B cell (primary cell): ENCODE measurements at regions not wholly inside any gene's neighbourhood (a gene's known extent, or its start where the extent isn't known, plus 50 kb on each side); places are given as distances from the start of the nearest gene placed in this dataset.

Source experiments
- ATAC-seq: fragments of 200-7000 bp; cut with Tn5 transposase; one replicate; pipeline ENCODE4 v1.10.0; 2021; ENCODE audit warnings: low read depth, mild to moderate bottlenecking, moderate number of reproducible peaks, moderate library complexity
- CTCF ChIA-PET: fragments of 350-600 bp; sonication (Branson Sonifier 250); formaldehyde crosslinking; loops from one replicate; lab custom pipeline; 2021; ENCODE audit warnings: antibody characterized with exemption, inconsistent platforms; lab: Charles Lee
- POLR2A ChIA-PET: fragments of 350-600 bp; sonication (Branson Sonifier 250); formaldehyde crosslinking; loops from one replicate; lab custom pipeline; 2021; ENCODE audit warnings: antibody characterized with exemption; lab: Charles Lee
- DNase-seq: peaks from one replicate; pipeline ENCODE4 v3.0.0; 2013
- H2AFZ ChIP-seq: 2 replicates; pipeline ENCODE4 v1.6.1; 2012; ENCODE audit warnings: mild to moderate bottlenecking, low read depth, low read length; ENCODE audit not compliant: insufficient read depth, poor library complexity, severe bottlenecking
- H3K27ac ChIP-seq, 2 donors: 1 replicate in 1 of 2; 2 replicates in 1 of 2; pipeline ENCODE4 v1.5.1; 2012 to 2013; ENCODE audit warnings: low read length in 2 of 2, mild to moderate bottlenecking in 2 of 2, moderate library complexity in 1 of 2
- H3K27me3 ChIP-seq, 4 experiments: fragments of 200-600 bp in 1 of 4; sonication (generic) in 1 of 4; replicated peaks in 1 of 4; 1 replicate in 2 of 4; 2 replicates in 2 of 4; pipeline versions ENCODE4 v1.6.1 to v1.7.0; 2013 to 2016; ENCODE audit warnings: low read length in 3 of 4, mild to moderate bottlenecking in 2 of 4, mixed read lengths in 1 of 4, moderate library complexity in 1 of 4; ENCODE audit not compliant: insufficient read depth in 4 of 4, control insufficient read depth in 3 of 4; ENCODE audit errors: control extremely low read depth in 1 of 4
- H3K36me3 ChIP-seq, 2 experiments: replicated peaks in 1 of 2; 1 replicate in 1 of 2; 2 replicates in 1 of 2; pipeline versions ENCODE4 v1.6.1 to v1.7.1; 2013; ENCODE audit warnings: low read length in 1 of 2; ENCODE audit not compliant: insufficient read depth in 2 of 2, control insufficient read depth in 1 of 2; ENCODE audit errors: control extremely low read depth in 1 of 2, extremely low read depth in 1 of 2
- H3K4me1 ChIP-seq, 2 donors: fragments of 200-600 bp in 1 of 2; sonication (generic) in 1 of 2; 1 replicate in 1 of 2; 2 replicates in 1 of 2; pipeline versions ENCODE4 v1.5.1 to v1.6.1; 2013 to 2017; ENCODE audit warnings: low read length in 2 of 2; ENCODE audit not compliant: control insufficient read depth in 2 of 2, insufficient read depth in 2 of 2
- H3K4me2 ChIP-seq: replicated peaks from 2 replicates; pipeline ENCODE3; 2012; ENCODE audit warnings: mild to moderate bottlenecking, low read depth, low read length; ENCODE audit not compliant: poor library complexity, severe bottlenecking
- H3K4me3 ChIP-seq, 5 experiments: fragments of 200-600 bp in 1 of 5; sonication (generic) in 1 of 5; 1 replicate in 3 of 5; 2 replicates in 2 of 5; pipeline versions ENCODE4 v1.5.1 to v1.7.0; 2011 to 2016; ENCODE audit warnings: low read length in 4 of 5, mild to moderate bottlenecking in 4 of 5, low read depth in 2 of 5, control low read depth in 1 of 5, moderate library complexity in 1 of 5; ENCODE audit not compliant: insufficient read depth in 1 of 5; ENCODE audit errors: control extremely low read depth in 1 of 5, extremely low read depth in 1 of 5
- H3K79me2 ChIP-seq: fragments of 200-600 bp; sonication (generic); one replicate; pipeline ENCODE4 v1.6.0; 2016; ENCODE audit warnings: low read length; ENCODE audit not compliant: control insufficient read depth, insufficient read depth
- H3K9ac ChIP-seq: fragments of 200-600 bp; sonication (generic); 2 replicates; pipeline ENCODE4 v1.6.1; 2017; ENCODE audit warnings: mild to moderate bottlenecking, low read length, moderate library complexity
- H3K9me3 ChIP-seq, 3 donors: one replicate each; pipeline versions ENCODE4 v1.6.1 to v1.7.1; 2013; ENCODE audit warnings: low read length in 2 of 3; ENCODE audit not compliant: control insufficient read depth in 2 of 3, insufficient read depth in 1 of 3; ENCODE audit errors: control extremely low read depth in 1 of 3
- H4K20me1 ChIP-seq: 2 replicates; pipeline ENCODE4 v1.6.0; 2012; ENCODE audit warnings: mild to moderate bottlenecking, low read length; ENCODE audit not compliant: insufficient read depth, control insufficient read depth, poor library complexity, severe bottlenecking
- H3K27ac Mint-ChIP-seq: one replicate; pipeline ENCODE4 v1.8.0; 2021; ENCODE audit warnings: mixed read lengths
- H3K27me3 Mint-ChIP-seq: one replicate; pipeline ENCODE4 v1.8.0; 2021; ENCODE audit warnings: mixed read lengths
- H3K4me1 Mint-ChIP-seq: one replicate; pipeline ENCODE4 v1.8.0; 2021; ENCODE audit warnings: mixed read lengths
- H3K4me3 Mint-ChIP-seq: one replicate; pipeline ENCODE4 v1.8.0; 2021; ENCODE audit warnings: mixed read lengths
- H3K9me3 Mint-ChIP-seq: one replicate; pipeline ENCODE4 v1.8.0; 2022; ENCODE audit warnings: mixed read lengths; ENCODE audit not compliant: insufficient read depth
- EZH2 ChIP-seq: IDR thresholded peaks from 2 replicates; pipeline ENCODE4 v1.6.1; 2012; ENCODE audit warnings: borderline replicate concordance, low read depth, mild to moderate bottlenecking, moderate library complexity, low read length; ENCODE audit not compliant: insufficient read depth, poor library complexity, severe bottlenecking
- WGBS: methylation state at CpG from one replicate; pipeline ENCODE4 v1.1.5; 2013; ENCODE audit warnings: missing lambda C conversion rate; ENCODE audit not compliant: insufficient coverage; 5-methylcytosine and 5-hydroxymethylcytosine counted together
- intact Hi-C: fragments of 100-400 bp; cut with micrococcal nuclease; formaldehyde crosslinking; loops from one replicate; pipeline ENCODE4 v1.10.0; 2022
- TF ChIP-seq, protein P1 (sequence below): fragments of 200-600 bp; IDR thresholded peaks from one replicate; pipeline ENCODE4 v1.8.0; 2022; ENCODE audit warnings: antibody characterized with exemption, mild to moderate bottlenecking

DNA sequence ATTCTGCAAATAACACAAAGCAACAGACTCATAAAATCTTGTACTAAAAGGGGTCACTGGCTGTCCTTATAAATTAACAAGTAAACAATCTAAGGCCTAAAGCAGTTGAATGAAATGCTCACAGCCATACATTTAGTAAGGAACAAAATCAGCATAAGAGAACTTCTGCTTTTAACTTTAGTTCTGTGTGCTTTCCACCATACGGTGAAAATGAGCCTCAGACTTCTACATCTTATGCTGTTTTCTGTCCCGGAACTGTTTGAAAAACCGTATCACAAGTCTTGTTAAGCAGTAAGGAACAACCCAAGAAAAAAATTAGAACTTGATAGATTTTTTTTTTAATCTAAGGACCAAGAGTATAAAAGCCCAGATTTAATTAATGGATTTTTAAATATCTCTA, 549.1 kb upstream of the MIR17HG start:
- ATAC-seq (no peak), DNase-seq (no peak)
- no peaks in the 10 kb centered on the region for H3K79me2 ChIP-seq
- no peaks in the 10 kb centered on the region for H3K4me1 ChIP-seq
- H3K27me3 Mint-ChIP-seq: no peaks in the 10 kb centered on the region
- no peak overlapping the region for H3K4me3 Mint-ChIP-seq
- H3K9me3 ChIP-seq: no peaks in the 10 kb centered on the region
- H4K20me1 ChIP-seq: no peaks in the 10 kb centered on the region
- H3K4me1 Mint-ChIP-seq: no peaks in the 10 kb centered on the region
- CTCF ChIA-PET: no interaction called here
- no peak overlapping the region for H3K4me3 ChIP-seq
- H2AFZ ChIP-seq: no peak overlapping the region
- H3K36me3 ChIP-seq: no peaks in the 10 kb centered on the region
- POLR2A ChIA-PET: no interaction called here
- no peak overlapping the region for H3K27ac Mint-ChIP-seq
- H3K27ac ChIP-seq: no peak overlapping the region
- no peaks in the 10 kb centered on the region for H3K9me3 Mint-ChIP-seq
- intact Hi-C loops: no loop called here
- no peaks in the 10 kb centered on the region for H3K27me3 ChIP-seq
- no peak overlapping the region for H3K9ac ChIP-seq
- TF ChIP-seq, protein P1, sequence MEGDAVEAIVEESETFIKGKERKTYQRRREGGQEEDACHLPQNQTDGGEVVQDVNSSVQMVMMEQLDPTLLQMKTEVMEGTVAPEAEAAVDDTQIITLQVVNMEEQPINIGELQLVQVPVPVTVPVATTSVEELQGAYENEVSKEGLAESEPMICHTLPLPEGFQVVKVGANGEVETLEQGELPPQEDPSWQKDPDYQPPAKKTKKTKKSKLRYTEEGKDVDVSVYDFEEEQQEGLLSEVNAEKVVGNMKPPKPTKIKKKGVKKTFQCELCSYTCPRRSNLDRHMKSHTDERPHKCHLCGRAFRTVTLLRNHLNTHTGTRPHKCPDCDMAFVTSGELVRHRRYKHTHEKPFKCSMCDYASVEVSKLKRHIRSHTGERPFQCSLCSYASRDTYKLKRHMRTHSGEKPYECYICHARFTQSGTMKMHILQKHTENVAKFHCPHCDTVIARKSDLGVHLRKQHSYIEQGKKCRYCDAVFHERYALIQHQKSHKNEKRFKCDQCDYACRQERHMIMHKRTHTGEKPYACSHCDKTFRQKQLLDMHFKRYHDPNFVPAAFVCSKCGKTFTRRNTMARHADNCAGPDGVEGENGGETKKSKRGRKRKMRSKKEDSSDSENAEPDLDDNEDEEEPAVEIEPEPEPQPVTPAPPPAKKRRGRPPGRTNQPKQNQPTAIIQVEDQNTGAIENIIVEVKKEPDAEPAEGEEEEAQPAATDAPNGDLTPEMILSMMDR: no peak
- no peak for TF ChIP-seq EZH2
- WGBS: no CpG with 5 or more reads among the region's 3 CpGs
- H3K4me2 ChIP-seq: no peak overlapping the region

DNA sequence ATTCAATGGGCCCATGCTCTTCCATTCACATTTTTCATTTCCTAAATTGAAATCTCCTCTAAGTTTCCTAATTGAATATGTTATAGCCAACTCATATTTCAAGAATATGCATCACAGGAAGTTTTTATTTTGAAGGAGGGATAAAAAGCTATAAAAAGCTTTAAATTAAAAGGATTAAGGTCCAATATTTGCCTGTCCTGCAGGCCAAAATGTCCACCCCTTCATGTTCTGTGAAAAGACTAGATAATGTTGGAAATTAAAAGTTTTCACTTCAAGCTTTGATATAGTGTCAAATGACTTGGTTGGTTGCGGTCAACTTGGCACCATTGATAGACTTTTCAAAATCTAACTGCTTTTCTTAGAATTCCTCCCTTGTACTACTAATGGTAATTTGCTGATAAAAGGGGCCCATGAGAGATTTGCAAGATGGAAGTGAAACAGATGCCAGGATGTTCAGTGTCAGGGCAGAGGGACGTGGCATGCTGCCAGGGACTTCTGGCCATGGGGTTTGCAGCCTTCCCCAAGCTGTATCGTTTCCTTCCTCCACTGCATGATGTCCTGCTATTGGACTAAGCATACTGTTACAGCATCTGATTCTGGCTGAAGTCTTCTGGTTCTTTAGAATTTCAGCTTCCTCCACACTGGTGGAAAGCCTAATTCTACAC, 547.3 kb upstream of the MIR17HG start:
- H3K9me3 Mint-ChIP-seq: no peaks in the 10 kb centered on the region

More for the DNA sequence above, 547.3 kb upstream of the MIR17HG start:
- Histone ChIP-seq H3K36me3 (no peaks in the 10 kb centered on the region), H3K79me2 (no peaks in the 10 kb centered on the region), H3K27ac (no peak overlapping the region), H3K9me3 (no peaks in the 10 kb centered on the region), H2AFZ (no peak overlapping the region), H3K4me2 (no peak overlapping the region), H3K4me3 (no peak overlapping the region), H4K20me1 (no peaks in the 10 kb centered on the region), H3K4me1 (no peaks in the 10 kb centered on the region), H3K9ac (no peak overlapping the region), H3K27me3 (no peaks in the 10 kb centered on the region)
- Mint-ChIP-seq H3K4me3 (no peak overlapping the region), H3K27me3 (no peaks in the 10 kb centered on the region), H3K4me1 (no peaks in the 10 kb centered on the region), H3K27ac (no peak overlapping the region)
- no peak for DNase-seq
- intact Hi-C loops: no loop called here
- WGBS: 4% methylated on average over 2 of the region's 3 CpGs
- CTCF ChIA-PET: no interaction called here
- POLR2A ChIA-PET: no interaction called here
- no peak for TF ChIP-seq EZH2
- TF ChIP-seq, protein P1: no peak
- ATAC-seq: no peak
